MM.1S (cell line): ENCODE measurements at regions not wholly inside any gene's neighbourhood (a gene's known extent, or its start where the extent isn't known, plus 50 kb on each side); places are given as distances from the start of the nearest gene placed in this dataset.
"Not testable (repeated sequence)": the region's sequence is repeated elsewhere in the genome, so short reads cannot be mapped to it uniquely, and the experiment has no call there.

Experiments used
- CTCF ChIP-seq: fragments of 300-600 bp; sonication (generic); IDR thresholded peaks from 2 replicates; pipeline ENCODE4 v1.5.1; 2016; ENCODE audit warnings: antibody characterized with exemption, low read length, mixed read lengths
- EZH2 ChIP-seq: fragments of 300-600 bp; sonication (generic); optimal IDR thresholded peaks from 2 replicates; pipeline ENCODE3; 2017; ENCODE audit warnings: low read depth, mild to moderate bottlenecking, antibody characterized with exemption, low read length, mixed read lengths
- EZH2phosphoT487 ChIP-seq: fragments of 300-600 bp; sonication (generic); IDR thresholded peaks from 2 replicates; pipeline ENCODE4 v1.6.1; 2018; ENCODE audit warnings: antibody characterized with exemption, low read length

DNA sequence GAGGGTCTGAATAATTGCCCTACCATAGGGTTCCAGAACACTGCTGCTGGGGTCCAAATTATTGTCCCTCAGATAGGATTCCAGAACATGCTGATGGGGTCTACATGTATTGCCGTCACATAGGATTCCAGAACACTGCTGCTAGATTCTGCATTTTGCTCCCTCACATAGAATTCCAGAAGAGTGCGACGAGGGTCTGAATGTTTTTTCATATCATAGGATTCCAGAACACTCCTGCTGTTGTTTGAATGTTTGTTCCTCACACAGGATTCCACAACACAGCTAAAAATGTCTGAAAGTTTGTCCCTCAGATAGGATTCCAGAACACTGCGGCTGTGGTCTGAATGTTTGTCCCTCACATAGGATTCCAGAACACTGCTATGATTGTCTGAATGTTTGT lies 198.1 kb downstream of the FOXD4L6 start:
- not testable (repeated sequence) for TF ChIP-seq CTCF, EZH2, EZH2phosphoT487
